ENCODE measurements at regions not wholly inside any gene's neighbourhood (a gene's known extent, or its start where the extent isn't known, plus 50 kb on each side); places are given as distances from the start of the nearest gene placed in this dataset.

DNA sequence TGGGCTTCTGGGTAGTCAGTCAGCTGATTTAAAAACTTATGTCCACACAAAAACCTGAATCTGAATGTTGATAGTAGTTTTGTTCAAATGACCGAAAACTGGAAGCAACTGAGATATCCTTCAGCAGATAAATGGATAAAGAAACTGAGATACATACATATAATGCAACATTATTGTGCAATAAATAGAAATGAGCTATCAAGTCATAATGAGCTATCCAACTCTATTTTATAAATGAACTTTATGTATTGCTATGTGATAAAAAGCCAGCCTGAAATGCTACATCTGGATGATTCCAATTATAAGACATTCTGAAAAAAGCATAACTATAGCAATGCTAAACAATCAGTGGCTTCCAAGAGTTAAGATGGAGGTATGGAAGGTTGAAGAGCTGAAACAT is 748.7 kb downstream of the TNS3 start:
- in situ Hi-C loops (cut with MboI; ENCODE audit: low sequenced_read_pairs) (no loop called here), dilution Hi-C loops (cut with HindIII; ENCODE audit: low sequenced_read_pairs, unreplicated experiment) (no loop called here), intact Hi-C loops (cut with micrococcal nuclease) (no loop called here)
- no peaks in the 10 kb centered on the region for H4K20me1 ChIP-seq (ENCODE audit: insufficient read depth, low read length)
- H3K23ac ChIP-seq (ENCODE audit: low read depth, low read length), result no peak overlapping the region
- H2BK120ac ChIP-seq (ENCODE audit: low read depth, low read length), result no peak overlapping the region
- no peak overlapping the region for H3K4me3 ChIP-seq (ENCODE audit: insufficient read depth, low read depth, low read length)
- no CpG with 5 or more reads among the region's 1 CpG for WGBS, 2 experiments (ENCODE audit: extremely low coverage in 2 of 2, insufficient read length in 1 of 2)
- no peak overlapping the region for H2AK5ac ChIP-seq (ENCODE audit: low read depth, low read length)
- POLR2A ChIA-PET (ENCODE audit: unreplicated experiment), result no interaction called here
- H3K14ac ChIP-seq (replicated peaks; ENCODE audit: low read depth, low read length), result no peak overlapping the region
- CTCF ChIA-PET, result interaction anchor here (0.6 kb wide), 1 partner anchor 388 kb away, joined by 3 read pairs; no protein-coding TSS in a partner anchor
- no peak for DNase-seq
- no peak overlapping the region for H2BK5ac ChIP-seq (ENCODE audit: low read depth, low read length, poor library complexity, severe bottlenecking)
- no peak overlapping the region for H4K91ac ChIP-seq (ENCODE audit: insufficient read depth, low read depth, low read length)
- H3K27ac ChIP-seq (ENCODE audit: insufficient read depth, low read length), result no peak overlapping the region
- BruUV-seq (replicated peaks), result no TSS peak
- H2BK15ac ChIP-seq (ENCODE audit: low read depth, low read length), result no peak overlapping the region
- no peak overlapping the region for H2AK9ac ChIP-seq (replicated peaks; ENCODE audit: low read depth, low read length, poor library complexity)
- no peak overlapping the region for H2BK20ac ChIP-seq (ENCODE audit: low read depth, low read length)
- H3K9ac ChIP-seq (ENCODE audit: low read depth, low read length), result no peak overlapping the region
- H3K9me1 ChIP-seq (ENCODE audit: insufficient read depth, low read length), result peaks cover 3% of the 10 kb centered on the region; the same call in 1 of the 2 replicates
- H3K56ac ChIP-seq (ENCODE audit: extremely low read depth, insufficient read depth, low read length), result no peak overlapping the region
- H4K5ac ChIP-seq (ENCODE audit: low read depth, low read length), result no peak overlapping the region
- H3K4me2 ChIP-seq (ENCODE audit: low read depth, low read length), result no peak overlapping the region
- peak; percentile 60 for TF ChIP-seq CEBPB (IDR thresholded peaks at IDR 0.05; ENCODE audit: low read depth, low read length)
- TF ChIP-seq RAD21 (IDR thresholded peaks at IDR 0.05; ENCODE audit: low read length), result no peak
- no peaks in the 10 kb centered on the region for H3K9me3 ChIP-seq (ENCODE audit: control insufficient read depth, insufficient read depth, low read length)
- H3K36me3 ChIP-seq (ENCODE audit: control insufficient read depth, insufficient read depth, low read length), result no peaks in the 10 kb centered on the region
- H2AFZ ChIP-seq (replicated peaks; ENCODE audit: low read length, poor library complexity), result no peak overlapping the region
- H4K8ac ChIP-seq (ENCODE audit: low read depth in 2 of 2, low read length in 2 of 2), result no peak overlapping the region
- ATAC-seq (ENCODE audit: low read depth), result no peak
- no peak overlapping the region for H3K4ac ChIP-seq (ENCODE audit: low read depth, low read length)
- peaks cover 2% of the 10 kb centered on the region; the same call in 1 of the 2 replicates for H3K4me1 ChIP-seq (ENCODE audit: control insufficient read depth, insufficient read depth, low read length)
- no peak overlapping the region for H3K18ac ChIP-seq (ENCODE audit: low read depth, low read length)
- no peaks in the 10 kb centered on the region for H3K79me1 ChIP-seq (ENCODE audit: low read depth in 1 of 2, low read length in 2 of 2)
- no peaks in the 10 kb centered on the region for H3K27me3 ChIP-seq (ENCODE audit: control insufficient read depth, insufficient read depth, low read length)

All from IMR-90 (cell line).